ENCODE measurements at regions not wholly inside any gene's neighbourhood (a gene's known extent, or its start where the extent isn't known, plus 50 kb on each side); places are given as distances from the start of the nearest gene placed in this dataset.

DNA sequence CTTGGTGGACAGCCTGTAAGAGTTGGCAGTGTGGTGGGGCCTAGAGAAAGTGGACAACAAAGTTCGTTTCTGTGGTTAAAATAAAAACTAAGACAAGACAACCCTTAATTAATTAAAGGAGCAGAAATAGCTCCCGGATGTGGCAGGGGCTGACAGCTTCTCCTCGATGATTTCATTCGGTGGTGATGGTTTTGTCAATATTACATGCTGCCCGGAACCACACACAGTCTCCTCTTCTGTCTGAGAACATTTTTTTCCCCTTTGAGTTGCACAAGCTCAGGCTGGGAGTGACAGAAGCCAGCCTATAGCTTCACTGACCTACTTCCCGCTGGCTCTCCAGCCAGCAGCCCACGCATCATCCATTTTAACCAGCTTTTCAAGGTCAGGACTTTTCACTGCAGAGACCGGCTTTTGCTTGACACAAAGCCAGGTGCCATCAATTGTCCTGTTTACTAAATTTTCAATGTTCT lies 378.8 kb downstream of the SLC4A3 start:
- H3K27ac ChIP-seq = no peak overlapping the region
- TF ChIP-seq ZFX (IDR thresholded peaks at IDR 0.05; ENCODE audit: borderline replicate concordance) = no peak
- TF ChIP-seq, protein P1, sequence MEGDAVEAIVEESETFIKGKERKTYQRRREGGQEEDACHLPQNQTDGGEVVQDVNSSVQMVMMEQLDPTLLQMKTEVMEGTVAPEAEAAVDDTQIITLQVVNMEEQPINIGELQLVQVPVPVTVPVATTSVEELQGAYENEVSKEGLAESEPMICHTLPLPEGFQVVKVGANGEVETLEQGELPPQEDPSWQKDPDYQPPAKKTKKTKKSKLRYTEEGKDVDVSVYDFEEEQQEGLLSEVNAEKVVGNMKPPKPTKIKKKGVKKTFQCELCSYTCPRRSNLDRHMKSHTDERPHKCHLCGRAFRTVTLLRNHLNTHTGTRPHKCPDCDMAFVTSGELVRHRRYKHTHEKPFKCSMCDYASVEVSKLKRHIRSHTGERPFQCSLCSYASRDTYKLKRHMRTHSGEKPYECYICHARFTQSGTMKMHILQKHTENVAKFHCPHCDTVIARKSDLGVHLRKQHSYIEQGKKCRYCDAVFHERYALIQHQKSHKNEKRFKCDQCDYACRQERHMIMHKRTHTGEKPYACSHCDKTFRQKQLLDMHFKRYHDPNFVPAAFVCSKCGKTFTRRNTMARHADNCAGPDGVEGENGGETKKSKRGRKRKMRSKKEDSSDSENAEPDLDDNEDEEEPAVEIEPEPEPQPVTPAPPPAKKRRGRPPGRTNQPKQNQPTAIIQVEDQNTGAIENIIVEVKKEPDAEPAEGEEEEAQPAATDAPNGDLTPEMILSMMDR (IDR thresholded peaks at IDR 0.05) = no peak

DNA sequence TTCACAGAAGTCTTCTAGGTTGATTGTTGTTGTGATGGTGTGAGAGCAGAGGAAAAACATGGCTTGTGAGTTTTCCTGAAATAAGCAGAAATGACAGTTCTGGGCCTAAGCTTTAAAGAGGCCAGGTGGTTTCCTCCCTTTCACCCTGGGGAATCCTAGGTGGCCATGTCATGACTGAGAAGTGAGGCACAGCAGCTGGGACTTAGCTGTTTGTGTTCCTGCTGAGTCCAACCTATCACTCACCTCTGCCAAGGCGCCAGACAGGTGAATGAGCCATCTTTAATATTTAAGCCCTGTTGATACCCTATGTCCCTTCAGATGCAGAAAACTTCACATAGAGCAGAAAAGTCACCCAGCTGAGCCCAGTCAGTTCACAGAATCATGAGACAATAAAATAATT lies 384.4 kb downstream of the SLC4A3 start:
- no peak overlapping the region for H3K27ac ChIP-seq
- TF ChIP-seq, protein P1 (IDR thresholded peaks at IDR 0.05) = no peak
- TF ChIP-seq ZFX (IDR thresholded peaks at IDR 0.05; ENCODE audit: borderline replicate concordance) = no peak

- TF ChIP-seq, protein P1 (IDR thresholded peaks at IDR 0.05) = no peak
- TF ChIP-seq ZFX (IDR thresholded peaks at IDR 0.05; ENCODE audit: borderline replicate concordance) = no peak
- H3K27ac ChIP-seq = no peak overlapping the region
Measured at GRCh38 chr2:220014961-220015360, 387.5 kb downstream of the SLC4A3 start.

DNA sequence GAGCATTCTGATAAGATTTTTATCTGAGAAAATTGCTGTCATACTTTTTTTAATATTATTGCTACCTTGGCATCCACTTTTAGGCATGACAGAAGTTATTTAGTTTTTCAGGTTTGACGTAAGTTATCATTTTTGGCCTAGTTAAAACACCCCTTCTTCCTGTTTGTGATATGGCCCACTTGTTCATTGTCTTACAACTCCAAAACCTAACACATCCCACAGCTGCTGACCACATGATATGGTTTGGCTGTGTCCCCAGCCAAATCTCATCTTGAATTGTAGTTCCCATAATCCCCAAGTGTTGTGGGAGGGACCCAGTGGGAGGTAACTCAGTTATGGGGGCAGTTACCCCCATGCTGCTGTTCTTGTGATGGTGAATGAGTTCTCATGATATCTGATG lies 388.1 kb downstream of the SLC4A3 start:
- H3K27ac ChIP-seq = no peak overlapping the region
- no peak for TF ChIP-seq ZFX (IDR thresholded peaks at IDR 0.05; ENCODE audit: borderline replicate concordance)
- TF ChIP-seq, protein P1 (IDR thresholded peaks at IDR 0.05) = no peak

DNA sequence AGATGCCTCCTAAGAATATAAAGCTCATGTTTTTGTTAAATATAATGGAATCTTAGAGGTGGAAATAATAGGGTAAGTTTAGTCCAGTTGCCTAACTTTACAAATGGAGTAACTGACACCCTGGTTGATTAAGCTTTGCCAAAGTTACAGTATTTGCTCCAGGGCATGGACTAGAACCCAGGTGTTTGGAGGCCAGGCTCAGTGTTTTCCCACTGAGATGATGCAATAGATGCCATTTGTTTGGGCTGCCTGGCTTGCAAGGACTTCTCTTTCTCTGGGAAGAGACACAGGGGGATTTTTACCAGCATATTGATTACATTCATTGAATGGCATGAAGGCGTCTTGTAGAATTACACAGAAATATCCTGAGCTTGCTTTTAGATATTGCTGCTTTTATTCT lies 397.8 kb downstream of the SLC4A3 start:
- no peak for TF ChIP-seq ZFX (IDR thresholded peaks at IDR 0.05; ENCODE audit: borderline replicate concordance)
- TF ChIP-seq, protein P1 (IDR thresholded peaks at IDR 0.05) = no peak
- H3K27ac ChIP-seq = no peak overlapping the region

GRCh38 chr2:220029013-220029412 lies 401.6 kb downstream of the SLC4A3 start:
- TF ChIP-seq, protein P1 (IDR thresholded peaks at IDR 0.05) = no peak
- TF ChIP-seq ZFX (IDR thresholded peaks at IDR 0.05; ENCODE audit: borderline replicate concordance) = no peak
- no peak overlapping the region for H3K27ac ChIP-seq

DNA sequence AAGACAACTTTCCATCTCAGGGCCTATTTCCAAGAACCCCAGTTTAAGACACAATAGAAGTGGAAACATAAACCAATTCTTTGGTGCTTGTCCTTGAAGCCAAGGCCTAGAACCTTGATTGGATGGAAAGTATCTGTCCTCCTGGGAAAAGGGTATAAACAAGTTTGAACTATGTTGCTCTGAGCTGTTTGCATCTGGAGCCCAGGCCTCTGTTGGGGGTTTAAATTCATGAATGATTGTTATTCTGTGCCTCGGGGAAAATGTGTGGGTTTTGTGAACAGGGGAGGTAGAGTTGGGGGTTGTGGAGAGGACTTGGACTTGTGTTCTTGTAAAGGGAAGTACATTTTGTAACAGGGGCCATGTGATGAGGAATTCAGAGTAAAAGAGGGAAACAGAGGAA lies 406.1 kb downstream of the SLC4A3 start:
- TF ChIP-seq ZFX (IDR thresholded peaks at IDR 0.05; ENCODE audit: borderline replicate concordance) = no peak
- TF ChIP-seq, protein P1 (IDR thresholded peaks at IDR 0.05) = no peak
- H3K27ac ChIP-seq = no peak overlapping the region

Measured in 22Rv1 (cell line).